Mesendoderm (in vitro differentiated cells): ENCODE measurements at regions not wholly inside any gene's neighbourhood (a gene's known extent, or its start where the extent isn't known, plus 50 kb on each side); places are given as distances from the start of the nearest gene placed in this dataset.

Source experiments
- DNase-seq: peaks from one replicate; pipeline ENCODE4 v3.0.0; 2013
- H2AK5ac ChIP-seq: 2 replicates; pipeline ENCODE4 v1.6.1; 2013; ENCODE audit warnings: low read length, inconsistent platforms
- H2BK120ac ChIP-seq: 2 replicates; pipeline ENCODE4 v1.6.1; 2013; ENCODE audit warnings: low read depth, mild to moderate bottlenecking, low read length, moderate library complexity, mixed read lengths
- H2BK15ac ChIP-seq: replicated peaks from 2 replicates; pipeline ENCODE4 v1.6.1; 2013; ENCODE audit warnings: low read depth, mild to moderate bottlenecking, moderate library complexity
- H2BK5ac ChIP-seq: 2 replicates; pipeline ENCODE4 v1.6.1; 2013; ENCODE audit warnings: low read length, inconsistent platforms
- H3K18ac ChIP-seq: 2 replicates; pipeline ENCODE4 v1.6.1; 2013; ENCODE audit warnings: mild to moderate bottlenecking, low read length, mixed read lengths
- H3K23ac ChIP-seq: one replicate; pipeline ENCODE4 v1.6.1; 2013; ENCODE audit warnings: low read length
- H3K27ac ChIP-seq: 2 replicates; pipeline ENCODE4 v1.5.1; 2013; ENCODE audit warnings: low read depth, mild to moderate bottlenecking, inconsistent platforms, low read length, moderate library complexity
- H3K27me3 ChIP-seq: 2 replicates; pipeline ENCODE4 v1.6.1; 2013; ENCODE audit warnings: low read length, control low read depth, mild to moderate bottlenecking, inconsistent platforms; ENCODE audit not compliant: insufficient read depth, poor library complexity
- H3K36me3 ChIP-seq: 2 replicates; pipeline ENCODE4 v1.6.1; 2013; ENCODE audit warnings: low read length, inconsistent platforms; ENCODE audit not compliant: control insufficient read depth, insufficient read depth
- H3K4ac ChIP-seq: one replicate; pipeline ENCODE4 v1.6.1; 2013; ENCODE audit warnings: low read depth, mild to moderate bottlenecking, low read length, moderate library complexity
- H3K4me1 ChIP-seq: 2 replicates; pipeline ENCODE4 v1.6.1; 2013; ENCODE audit warnings: low read depth, low read length, inconsistent platforms; ENCODE audit not compliant: control insufficient read depth
- H3K4me2 ChIP-seq: 2 replicates; pipeline ENCODE4 v1.6.1; 2013; ENCODE audit warnings: low read length
- H3K4me3 ChIP-seq: 2 replicates; pipeline ENCODE4 v1.5.1; 2013; ENCODE audit warnings: mild to moderate bottlenecking, low read length
- H3K56ac ChIP-seq: one replicate; pipeline ENCODE4 v1.6.1; 2013; ENCODE audit warnings: low read length
- H3K79me1 ChIP-seq: 2 replicates; pipeline ENCODE4 v1.6.1; 2013; ENCODE audit warnings: low read length, inconsistent platforms
- H3K79me2 ChIP-seq: 2 replicates; pipeline ENCODE4 v1.6.1; 2013; ENCODE audit warnings: mild to moderate bottlenecking, low read length; ENCODE audit not compliant: control insufficient read depth, insufficient read depth
- H3K9ac ChIP-seq: 2 replicates; pipeline ENCODE4 v1.6.1; 2013; ENCODE audit warnings: low read length, inconsistent platforms
- H4K5ac ChIP-seq: one replicate; pipeline ENCODE4 v1.6.1; 2013; ENCODE audit warnings: low read length
- H4K8ac ChIP-seq: one replicate; pipeline ENCODE4 v1.6.1; 2013; ENCODE audit warnings: low read depth, mild to moderate bottlenecking, control low read depth, low read length, moderate library complexity
- WGBS: extraction: QIAGEN DNeasy Blood & Tissue Kit; methylation state at CpG from one replicate; pipeline ENCODE4 v1.1.7; 2013; ENCODE audit warnings: low lambda C conversion rate, missing lambda C conversion rate; ENCODE audit not compliant: insufficient coverage; ENCODE audit errors: extremely low coverage; 5-methylcytosine and 5-hydroxymethylcytosine counted together

GRCh38 chr7:17556247-17556956 is 257.9 kb downstream of the AHR start:
- Histone ChIP-seq H3K23ac (no peak overlapping the region), H4K5ac (no peak overlapping the region), H3K18ac (no peak overlapping the region), H2AK5ac (no peak overlapping the region), H3K27ac (no peak overlapping the region), H3K4me3 (no peak overlapping the region), H3K79me2 (no peaks in the 10 kb centered on the region), H3K27me3 (no peaks in the 10 kb centered on the region), H3K4me1 (no peaks in the 10 kb centered on the region), H3K36me3 (no peaks in the 10 kb centered on the region), H3K4ac (no peak overlapping the region), H3K4me2 (no peak overlapping the region), H2BK5ac (no peak overlapping the region), H2BK120ac (no peak overlapping the region), H2BK15ac (no peak overlapping the region), H3K79me1 (no peaks in the 10 kb centered on the region), H4K8ac (no peak overlapping the region), H3K9ac (no peak overlapping the region), H3K56ac (no peak overlapping the region)
- no peak for DNase-seq
- no CpG with 5 or more reads among the region's 1 CpG for WGBS

DNA sequence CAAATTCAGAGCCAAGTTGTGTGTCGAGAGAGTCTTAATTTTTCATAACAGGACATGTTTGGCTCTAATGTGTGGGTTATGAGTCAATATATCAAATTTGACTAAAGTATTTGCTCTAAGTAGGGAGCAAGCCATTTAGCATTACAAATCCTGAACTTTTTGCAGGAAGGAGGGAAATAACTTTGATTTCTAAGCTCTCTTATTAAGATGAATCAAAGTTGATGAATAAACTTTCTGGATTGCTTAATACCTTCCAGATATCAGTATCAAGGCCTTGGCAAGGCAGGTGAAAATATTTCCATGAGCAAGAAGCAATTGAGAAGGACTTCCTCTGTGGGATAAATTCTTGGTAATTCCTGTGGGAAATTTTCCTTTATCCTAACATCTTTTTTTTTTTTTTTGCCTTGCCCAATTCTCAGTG is 258.8 kb downstream of the AHR start:
- H3K36me3 ChIP-seq, result no peaks in the 10 kb centered on the region
- no peak overlapping the region for H2BK5ac ChIP-seq
- H3K18ac ChIP-seq, result no peak overlapping the region
- no peak overlapping the region for H3K23ac ChIP-seq
- DNase-seq, result no peak
- H3K56ac ChIP-seq, result no peak overlapping the region
- WGBS, result no CpG with 5 or more reads among the region's 1 CpG
- H3K4ac ChIP-seq, result no peak overlapping the region
- no peak overlapping the region for H3K9ac ChIP-seq
- no peaks in the 10 kb centered on the region for H3K79me2 ChIP-seq
- H3K27me3 ChIP-seq, result no peaks in the 10 kb centered on the region
- H2BK15ac ChIP-seq, result no peak overlapping the region
- no peaks in the 10 kb centered on the region for H3K79me1 ChIP-seq
- no peak overlapping the region for H3K4me3 ChIP-seq
- H3K4me1 ChIP-seq, result no peaks in the 10 kb centered on the region
- no peak overlapping the region for H3K4me2 ChIP-seq
- no peak overlapping the region for H2AK5ac ChIP-seq
- no peak overlapping the region for H4K5ac ChIP-seq
- no peak overlapping the region for H2BK120ac ChIP-seq
- H3K27ac ChIP-seq, result no peak overlapping the region
- H4K8ac ChIP-seq, result no peak overlapping the region

DNA sequence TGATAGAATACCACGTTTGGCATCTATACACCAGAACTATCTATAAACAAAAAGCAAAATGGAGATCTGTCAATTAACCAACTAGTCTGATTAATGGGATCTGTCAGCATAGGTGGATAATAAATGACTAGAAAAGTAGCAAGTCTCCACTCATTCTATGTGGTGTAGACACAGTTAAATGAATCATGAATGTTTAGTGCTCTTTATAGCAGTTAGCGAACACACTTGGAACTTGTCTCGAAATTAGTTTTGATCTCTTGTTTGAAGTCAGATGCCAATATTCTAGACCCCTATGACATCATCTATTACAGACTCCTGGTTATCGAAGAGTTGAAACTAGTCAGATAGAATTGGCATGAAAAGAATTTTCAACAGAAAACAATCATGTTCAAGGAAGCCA is 259.7 kb downstream of the AHR start:
- no peak overlapping the region for H4K8ac ChIP-seq
- H2AK5ac ChIP-seq, result no peak overlapping the region
- H3K79me1 ChIP-seq, result no peaks in the 10 kb centered on the region
- no peak overlapping the region for H3K4me2 ChIP-seq
- no peak overlapping the region for H3K56ac ChIP-seq
- no peaks in the 10 kb centered on the region for H3K36me3 ChIP-seq
- no peaks in the 10 kb centered on the region for H3K79me2 ChIP-seq
- no peaks in the 10 kb centered on the region for H3K27me3 ChIP-seq
- H2BK120ac ChIP-seq, result no peak overlapping the region
- H2BK5ac ChIP-seq, result no peak overlapping the region
- no peak for DNase-seq
- no peak overlapping the region for H3K4ac ChIP-seq
- no peak overlapping the region for H2BK15ac ChIP-seq
- no peaks in the 10 kb centered on the region for H3K4me1 ChIP-seq
- no peak overlapping the region for H4K5ac ChIP-seq
- H3K9ac ChIP-seq, result no peak overlapping the region
- no peak overlapping the region for H3K18ac ChIP-seq
- no peak overlapping the region for H3K4me3 ChIP-seq
- H3K23ac ChIP-seq, result no peak overlapping the region
- no CpG with 5 or more reads among the region's 4 CpGs for WGBS
- H3K27ac ChIP-seq, result no peak overlapping the region

- Histone ChIP-seq H3K27ac (no peak overlapping the region), H3K4me3 (no peak overlapping the region), H4K5ac (no peak overlapping the region), H3K4me2 (no peak overlapping the region), H2BK120ac (no peak overlapping the region), H4K8ac (no peak overlapping the region), H3K27me3 (no peaks in the 10 kb centered on the region), H3K79me2 (no peaks in the 10 kb centered on the region), H2BK5ac (no peak overlapping the region), H3K4me1 (no peaks in the 10 kb centered on the region), H3K79me1 (no peaks in the 10 kb centered on the region), H3K36me3 (no peaks in the 10 kb centered on the region), H2AK5ac (no peak overlapping the region), H3K18ac (no peak overlapping the region), H3K4ac (no peak overlapping the region), H2BK15ac (no peak overlapping the region), H3K23ac (no peak overlapping the region), H3K9ac (no peak overlapping the region), H3K56ac (no peak overlapping the region)
- WGBS, result no CpG with 5 or more reads among the region's 4 CpGs
- DNase-seq, result no peak
Measured at GRCh38 chr7:17558558-17559332, 260.3 kb downstream of the AHR start.

DNA sequence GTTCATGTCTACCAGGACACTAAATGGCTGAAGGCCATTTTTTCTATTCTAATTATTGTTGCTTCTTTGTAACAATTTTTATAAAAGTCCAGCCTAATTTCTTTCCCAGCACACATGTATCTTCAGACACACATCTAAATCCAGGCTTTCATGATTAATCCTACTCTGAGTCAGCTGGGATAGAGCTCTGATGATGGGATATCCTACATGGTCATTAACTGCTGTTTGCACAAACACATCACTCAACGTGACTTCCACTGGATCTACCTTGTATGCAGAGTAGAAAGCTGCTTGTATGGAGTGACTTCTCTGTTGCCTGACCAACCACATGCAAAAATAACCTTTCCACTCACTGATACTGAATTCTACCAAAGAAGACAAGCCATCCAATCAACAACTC is 260.9 kb downstream of the AHR start:
- no peak overlapping the region for H3K27ac ChIP-seq
- no peak overlapping the region for H3K4me3 ChIP-seq
- H3K27me3 ChIP-seq, result no peaks in the 10 kb centered on the region

More for the DNA sequence above, 260.9 kb downstream of the AHR start:
- H3K23ac ChIP-seq, result no peak overlapping the region
- H3K79me2 ChIP-seq, result no peaks in the 10 kb centered on the region
- H3K36me3 ChIP-seq, result no peaks in the 10 kb centered on the region
- H3K4me2 ChIP-seq, result no peak overlapping the region
- H4K5ac ChIP-seq, result no peak overlapping the region
- no peak overlapping the region for H3K18ac ChIP-seq
- no peak overlapping the region for H2AK5ac ChIP-seq
- WGBS, result no CpG with 5 or more reads among the region's 1 CpG
- DNase-seq, result no peak
- H2BK120ac ChIP-seq, result no peak overlapping the region
- no peaks in the 10 kb centered on the region for H3K79me1 ChIP-seq
- H3K4ac ChIP-seq, result no peak overlapping the region
- H2BK5ac ChIP-seq, result no peak overlapping the region
- H3K4me1 ChIP-seq, result no peaks in the 10 kb centered on the region
- no peak overlapping the region for H3K56ac ChIP-seq
- H4K8ac ChIP-seq, result no peak overlapping the region
- H3K9ac ChIP-seq, result no peak overlapping the region
- no peak overlapping the region for H2BK15ac ChIP-seq
